ENCODE measurements at regions not wholly inside any gene's neighbourhood (a gene's known extent, or its start where the extent isn't known, plus 50 kb on each side); places are given as distances from the start of the nearest gene placed in this dataset.

DNA sequence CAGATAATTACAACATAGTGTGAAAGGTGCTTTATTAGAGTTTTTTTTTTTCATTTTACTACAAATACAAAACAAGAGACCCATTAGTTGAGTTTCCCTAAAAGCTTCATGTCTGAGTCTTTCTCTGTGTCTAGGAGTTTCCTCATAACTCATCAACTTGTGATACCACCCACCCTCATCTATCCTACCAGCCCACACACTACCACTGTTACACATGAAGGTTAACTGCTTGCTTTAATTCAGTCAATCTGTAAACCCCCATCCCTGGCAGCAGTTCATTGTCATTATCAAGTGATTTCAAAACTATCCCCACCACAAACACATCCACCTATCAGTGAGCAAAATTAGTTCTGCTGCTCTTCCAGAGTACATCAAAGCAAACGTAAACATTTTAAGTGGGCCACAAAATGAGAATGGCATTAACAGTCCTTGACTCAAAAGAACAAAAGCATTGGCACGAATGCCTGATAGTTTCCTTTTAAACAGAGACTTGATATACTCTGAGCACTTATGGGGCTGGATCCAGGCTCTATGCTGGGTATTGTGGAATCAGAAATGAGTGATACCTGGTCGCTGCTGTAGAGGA is 331.6 kb upstream of the FAM241A start:
- no peak overlapping the region for H3K27ac ChIP-seq
- no peaks in the 10 kb centered on the region for H3K4me1 ChIP-seq
- no peak overlapping the region for H3K4me3 ChIP-seq
- TF ChIP-seq, protein P1, sequence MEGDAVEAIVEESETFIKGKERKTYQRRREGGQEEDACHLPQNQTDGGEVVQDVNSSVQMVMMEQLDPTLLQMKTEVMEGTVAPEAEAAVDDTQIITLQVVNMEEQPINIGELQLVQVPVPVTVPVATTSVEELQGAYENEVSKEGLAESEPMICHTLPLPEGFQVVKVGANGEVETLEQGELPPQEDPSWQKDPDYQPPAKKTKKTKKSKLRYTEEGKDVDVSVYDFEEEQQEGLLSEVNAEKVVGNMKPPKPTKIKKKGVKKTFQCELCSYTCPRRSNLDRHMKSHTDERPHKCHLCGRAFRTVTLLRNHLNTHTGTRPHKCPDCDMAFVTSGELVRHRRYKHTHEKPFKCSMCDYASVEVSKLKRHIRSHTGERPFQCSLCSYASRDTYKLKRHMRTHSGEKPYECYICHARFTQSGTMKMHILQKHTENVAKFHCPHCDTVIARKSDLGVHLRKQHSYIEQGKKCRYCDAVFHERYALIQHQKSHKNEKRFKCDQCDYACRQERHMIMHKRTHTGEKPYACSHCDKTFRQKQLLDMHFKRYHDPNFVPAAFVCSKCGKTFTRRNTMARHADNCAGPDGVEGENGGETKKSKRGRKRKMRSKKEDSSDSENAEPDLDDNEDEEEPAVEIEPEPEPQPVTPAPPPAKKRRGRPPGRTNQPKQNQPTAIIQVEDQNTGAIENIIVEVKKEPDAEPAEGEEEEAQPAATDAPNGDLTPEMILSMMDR (IDR thresholded peaks at IDR 0.05) = no peak
- H3K27me3 ChIP-seq = peaks cover 2% of the 10 kb centered on the region
- no peak for ATAC-seq
- H3K36me3 ChIP-seq = no peaks in the 10 kb centered on the region
- peaks cover 0 to 19% (median 0%) of the 10 kb centered on the region in 3 donors for H3K9me3 ChIP-seq
- 25 to 41% methylated on average over 2 to 3 of the region's 3 CpGs for WGBS, 2 donors (ENCODE audit: low coverage in 1 of 2)

DNA sequence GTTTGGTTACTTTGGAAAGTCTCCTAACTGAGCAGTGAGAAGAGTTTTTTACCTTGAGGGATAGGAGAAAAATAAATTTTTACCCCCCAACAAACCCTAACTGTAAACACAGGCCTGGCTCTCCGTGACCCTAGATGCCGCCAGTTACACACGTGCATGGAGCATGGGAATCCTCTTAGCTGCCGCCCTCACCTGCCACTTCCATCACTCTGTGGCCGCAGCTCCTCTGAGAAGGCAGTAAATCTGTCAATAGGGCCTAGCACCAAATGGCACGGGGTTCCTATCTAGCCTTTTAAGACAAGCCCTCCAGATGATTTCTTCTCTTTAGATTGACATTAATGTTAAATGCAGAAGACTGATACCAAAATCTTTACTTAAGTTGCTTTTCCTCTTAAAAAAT is 330.3 kb upstream of the FAM241A start:
- H3K4me3 ChIP-seq = no peak overlapping the region
- ATAC-seq = no peak
- TF ChIP-seq POLR2A (IDR thresholded peaks at IDR 0.05) (no peak), POLR2AphosphoS5 (IDR thresholded peaks at IDR 0.05) (no peak), EP300 (IDR thresholded peaks at IDR 0.05) (no peak)
- TF ChIP-seq, protein P1 (IDR thresholded peaks at IDR 0.05) = no peak
- no peaks in the 10 kb centered on the region for H3K4me1 ChIP-seq
- no peak overlapping the region for H3K27ac ChIP-seq
- H3K9me3 ChIP-seq = peaks cover 0 to 19% (median 0%) of the 10 kb centered on the region in 3 donors
- no peaks in the 10 kb centered on the region for H3K27me3 ChIP-seq
- 57 to 58% methylated on average over 5 to 6 of the region's 6 CpGs for WGBS, 2 donors (ENCODE audit: low coverage in 1 of 2)
- no peaks in the 10 kb centered on the region for H3K36me3 ChIP-seq

DNA sequence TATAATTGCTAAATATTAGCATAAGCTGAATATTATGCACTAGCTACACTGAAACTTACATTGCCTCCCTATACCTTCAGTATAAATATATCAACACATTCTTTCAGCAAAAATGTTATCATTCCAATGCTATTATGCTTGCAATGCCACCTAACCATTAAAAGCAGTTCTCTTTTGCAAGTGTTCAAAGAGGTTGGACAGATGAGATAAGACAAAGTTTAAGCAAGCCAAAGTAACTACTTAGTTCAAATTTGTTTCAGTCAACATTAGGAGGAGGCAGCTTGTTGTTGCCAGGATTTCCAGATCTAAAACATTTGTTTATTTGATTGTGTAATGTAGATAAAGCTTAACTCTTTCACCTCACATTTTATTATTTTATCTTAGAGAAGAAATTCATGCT is 323.9 kb upstream of the FAM241A start:
- Histone ChIP-seq H3K27ac (no peak overlapping the region), H3K4me1 (no peaks in the 10 kb centered on the region), H3K9me3 (peaks cover 0 to 17% (median 0%) of the 10 kb centered on the region in 3 donors), H3K27me3 (no peaks in the 10 kb centered on the region), H3K4me3 (no peak overlapping the region), H3K36me3 (no peaks in the 10 kb centered on the region)
- TF ChIP-seq, protein P1 (IDR thresholded peaks at IDR 0.05) = no peak
- TF ChIP-seq POLR2AphosphoS5 (IDR thresholded peaks at IDR 0.05) = no peak
- no peak for TF ChIP-seq EP300 (IDR thresholded peaks at IDR 0.05)
- TF ChIP-seq POLR2A (IDR thresholded peaks at IDR 0.05) = no peak
- no peak for ATAC-seq

DNA sequence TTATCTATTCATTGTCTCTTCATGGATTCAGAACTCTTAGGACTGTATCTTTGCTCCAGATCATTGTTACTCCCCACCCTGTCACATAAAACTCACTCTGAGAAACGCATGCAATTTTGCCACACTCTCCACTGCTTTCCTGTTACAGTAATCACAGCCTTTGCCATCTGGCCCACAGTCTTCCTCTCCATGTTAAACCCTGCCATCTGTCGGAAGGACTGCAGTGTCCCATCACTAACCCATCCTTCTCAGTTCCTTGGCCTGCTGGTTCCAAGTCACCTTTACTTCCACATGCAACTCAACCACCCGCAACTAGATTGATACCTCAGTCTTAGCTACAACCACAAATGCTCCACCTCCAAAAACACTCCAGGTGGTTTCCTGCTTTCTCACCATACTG is 308.7 kb upstream of the FAM241A start:
- H3K27me3 ChIP-seq = no peaks in the 10 kb centered on the region
- no peak overlapping the region for H3K27ac ChIP-seq
- TF ChIP-seq, protein P1 (IDR thresholded peaks at IDR 0.05) = no peak
- TF ChIP-seq POLR2A (IDR thresholded peaks at IDR 0.05) = no peak
- TF ChIP-seq POLR2AphosphoS5 (IDR thresholded peaks at IDR 0.05) = no peak
- no peak for TF ChIP-seq EP300 (IDR thresholded peaks at IDR 0.05)
- no peak for ATAC-seq
- H3K36me3 ChIP-seq = no peaks in the 10 kb centered on the region
- no peaks in the 10 kb centered on the region for H3K9me3 ChIP-seq
- H3K4me3 ChIP-seq = no peak overlapping the region
- WGBS, 2 donors (ENCODE audit: low coverage in 1 of 2) = 90 to 95% methylated on average over 3 of the region's 3 CpGs
- H3K4me1 ChIP-seq = no peaks in the 10 kb centered on the region

DNA sequence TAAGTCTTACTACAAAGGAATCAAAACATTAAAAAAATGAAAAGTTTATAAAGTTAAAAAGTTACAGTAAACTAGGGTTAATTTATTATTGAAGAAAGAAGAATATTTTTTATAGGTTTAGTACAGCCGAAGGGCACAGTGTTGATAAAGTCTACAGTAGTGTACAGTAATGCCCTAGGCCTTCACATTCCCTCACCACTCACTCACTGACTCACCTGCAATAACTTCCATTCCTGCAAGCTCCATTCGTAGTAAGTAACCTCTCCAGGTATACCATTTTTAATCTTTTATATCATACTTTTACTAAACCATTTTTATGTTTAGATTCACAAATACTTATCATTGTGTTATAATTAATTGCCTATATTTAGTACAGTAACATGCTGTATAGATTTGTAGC is 307.5 kb upstream of the FAM241A start:
- no peak overlapping the region for H3K4me3 ChIP-seq
- H3K27me3 ChIP-seq = no peaks in the 10 kb centered on the region
- ATAC-seq = no peak
- H3K36me3 ChIP-seq = no peaks in the 10 kb centered on the region
- no peaks in the 10 kb centered on the region for H3K9me3 ChIP-seq
- no peak overlapping the region for H3K27ac ChIP-seq
- WGBS, 2 donors (ENCODE audit: low coverage in 1 of 2) = 75 to 80% methylated on average over 2 of the region's 2 CpGs
- no peak for TF ChIP-seq POLR2AphosphoS5 (IDR thresholded peaks at IDR 0.05)
- TF ChIP-seq EP300 (IDR thresholded peaks at IDR 0.05) = no peak
- TF ChIP-seq, protein P1 (IDR thresholded peaks at IDR 0.05) = no peak
- no peak for TF ChIP-seq POLR2A (IDR thresholded peaks at IDR 0.05)
- H3K4me1 ChIP-seq = no peaks in the 10 kb centered on the region
